Stomach (tissue), 4 donors: ENCODE measurements at regions not wholly inside any gene's neighbourhood (a gene's known extent, or its start where the extent isn't known, plus 50 kb on each side); places are given as distances from the start of the nearest gene placed in this dataset.

Experiments used
- EP300 ChIP-seq: sonication (generic); formaldehyde crosslinking; IDR thresholded peaks from one replicate; pipeline ENCODE4 v1.6.1; 2017; ENCODE audit warnings: antibody characterized with exemption
- POLR2A ChIP-seq, 4 donors: fragments of 450-650 bp; IDR thresholded peaks; one replicate each; pipeline ENCODE4 v1.6.1; 2016; ENCODE audit warnings: antibody characterized with exemption in 4 of 4, control low read depth in 2 of 4, mild to moderate bottlenecking in 1 of 4, moderate library complexity in 1 of 4
- POLR2AphosphoS5 ChIP-seq, 3 donors: sonication (generic); formaldehyde crosslinking; IDR thresholded peaks; one replicate each; pipeline ENCODE4 v1.6.1; 2016; ENCODE audit warnings: antibody characterized with exemption in 3 of 3
- TF ChIP-seq, protein P1 (sequence below), 7 experiments: fragments of 450-650 bp in 4 of 7; fragments of 200-600 bp in 3 of 7; sonication (generic) in 3 of 7; IDR thresholded peaks; one replicate each; pipeline ENCODE4 v1.5.1; 2016 to 2019; ENCODE audit warnings: antibody characterized with exemption in 7 of 7, control low read depth in 2 of 7, mild to moderate bottlenecking in 1 of 7

- TF ChIP-seq, protein P1, sequence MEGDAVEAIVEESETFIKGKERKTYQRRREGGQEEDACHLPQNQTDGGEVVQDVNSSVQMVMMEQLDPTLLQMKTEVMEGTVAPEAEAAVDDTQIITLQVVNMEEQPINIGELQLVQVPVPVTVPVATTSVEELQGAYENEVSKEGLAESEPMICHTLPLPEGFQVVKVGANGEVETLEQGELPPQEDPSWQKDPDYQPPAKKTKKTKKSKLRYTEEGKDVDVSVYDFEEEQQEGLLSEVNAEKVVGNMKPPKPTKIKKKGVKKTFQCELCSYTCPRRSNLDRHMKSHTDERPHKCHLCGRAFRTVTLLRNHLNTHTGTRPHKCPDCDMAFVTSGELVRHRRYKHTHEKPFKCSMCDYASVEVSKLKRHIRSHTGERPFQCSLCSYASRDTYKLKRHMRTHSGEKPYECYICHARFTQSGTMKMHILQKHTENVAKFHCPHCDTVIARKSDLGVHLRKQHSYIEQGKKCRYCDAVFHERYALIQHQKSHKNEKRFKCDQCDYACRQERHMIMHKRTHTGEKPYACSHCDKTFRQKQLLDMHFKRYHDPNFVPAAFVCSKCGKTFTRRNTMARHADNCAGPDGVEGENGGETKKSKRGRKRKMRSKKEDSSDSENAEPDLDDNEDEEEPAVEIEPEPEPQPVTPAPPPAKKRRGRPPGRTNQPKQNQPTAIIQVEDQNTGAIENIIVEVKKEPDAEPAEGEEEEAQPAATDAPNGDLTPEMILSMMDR (IDR thresholded peaks at IDR 0.05) = no peak
- TF ChIP-seq EP300 (no peak), POLR2AphosphoS5 (IDR thresholded peaks at IDR 0.05) (no peak), POLR2A (IDR thresholded peaks at IDR 0.05) (no peak)
These were observed 1983.6 kb downstream of the NCAM2 start for GRCh38 chr21:22981819-22982218.
